H9 (cell line): ENCODE measurements at regions not wholly inside any gene's neighbourhood (a gene's known extent, or its start where the extent isn't known, plus 50 kb on each side); places are given as distances from the start of the nearest gene placed in this dataset.

Source experiments
- DNase-seq: peaks from one replicate; pipeline ENCODE4 v3.0.0-alpha.2; 2017
- H2AFZ ChIP-seq: one replicate; pipeline ENCODE4 v1.6.1; 2013; ENCODE audit warnings: mild to moderate bottlenecking, low read length, control low read depth, moderate library complexity
- H2AK5ac ChIP-seq: 2 replicates; pipeline ENCODE4 v1.6.1; 2013; ENCODE audit warnings: low read length, control low read depth, mixed read lengths; ENCODE audit not compliant: insufficient read length
- H2BK120ac ChIP-seq: one replicate; pipeline ENCODE4 v1.6.1; 2013; ENCODE audit warnings: low read depth, mild to moderate bottlenecking, low read length, control low read depth, inconsistent platforms; ENCODE audit not compliant: poor library complexity, severe bottlenecking
- H2BK12ac ChIP-seq: 2 replicates; pipeline ENCODE4 v1.6.1; 2013; ENCODE audit warnings: low read length, control low read depth, mixed read lengths, low read depth; ENCODE audit not compliant: insufficient read length
- H2BK15ac ChIP-seq: 2 replicates; pipeline ENCODE4 v1.6.1; 2013; ENCODE audit warnings: low read depth, low read length, control low read depth
- H2BK20ac ChIP-seq: one replicate; pipeline ENCODE4 v1.6.1; 2013; ENCODE audit warnings: low read depth, mild to moderate bottlenecking, low read length, control low read depth, inconsistent platforms; ENCODE audit not compliant: poor library complexity, severe bottlenecking
- H2BK5ac ChIP-seq: 2 replicates; pipeline ENCODE4 v1.6.1; 2013; ENCODE audit warnings: low read length, control low read depth, mixed read lengths; ENCODE audit not compliant: insufficient read length
- H3K14ac ChIP-seq: 2 replicates; pipeline ENCODE4 v1.6.1; 2013; ENCODE audit warnings: low read length, control low read depth; ENCODE audit not compliant: insufficient read depth
- H3K18ac ChIP-seq: 2 replicates; pipeline ENCODE4 v1.6.1; 2013; ENCODE audit warnings: low read depth, mild to moderate bottlenecking, mixed read lengths, low read length, control low read depth; ENCODE audit not compliant: insufficient read length
- H3K23ac ChIP-seq: 2 replicates; pipeline ENCODE4 v1.6.1; 2013; ENCODE audit warnings: low read length, control low read depth, mixed read lengths, low read depth; ENCODE audit not compliant: insufficient read length
- H3K23me2 ChIP-seq: 2 replicates; pipeline ENCODE4 v1.6.1; 2013; ENCODE audit warnings: low read depth, mild to moderate bottlenecking, mixed read lengths, low read length, control low read depth; ENCODE audit not compliant: insufficient read length, poor library complexity, severe bottlenecking
- H3K27ac ChIP-seq: 2 replicates; pipeline ENCODE4 v1.5.1; 2013; ENCODE audit warnings: low read length, control low read depth, mixed read lengths, low read depth; ENCODE audit not compliant: insufficient read length
- H3K27me3 ChIP-seq: 2 replicates; pipeline ENCODE4 v1.6.1; 2013; ENCODE audit warnings: low read length, control low read depth, inconsistent platforms; ENCODE audit not compliant: insufficient read depth
- H3K4ac ChIP-seq: 2 replicates; pipeline ENCODE4 v1.6.1; 2013; ENCODE audit warnings: low read depth, mild to moderate bottlenecking, control low read depth, inconsistent platforms, low read length, moderate library complexity
- H3K4me1 ChIP-seq: 2 replicates; pipeline ENCODE4 v1.6.1; 2013; ENCODE audit warnings: low read length, control low read depth, inconsistent platforms; ENCODE audit not compliant: insufficient read depth
- H3K4me2 ChIP-seq: 2 replicates; pipeline ENCODE4 v1.6.1; 2013; ENCODE audit warnings: low read length, control low read depth, mixed read lengths; ENCODE audit not compliant: insufficient read length, insufficient read depth
- H3K56ac ChIP-seq: 2 replicates; pipeline ENCODE4 v1.6.1; 2013; ENCODE audit warnings: low read depth, mild to moderate bottlenecking, mixed read lengths, low read length, control low read depth; ENCODE audit not compliant: insufficient read length
- H3K79me1 ChIP-seq: 2 replicates; pipeline ENCODE4 v1.6.1; 2013; ENCODE audit warnings: low read depth, mild to moderate bottlenecking, moderate library complexity, low read length, control low read depth, inconsistent platforms; ENCODE audit not compliant: insufficient read depth, poor library complexity, severe bottlenecking
- H3K79me2 ChIP-seq: 2 replicates; pipeline ENCODE4 v1.6.1; 2013; ENCODE audit warnings: low read length, control low read depth, inconsistent platforms; ENCODE audit not compliant: insufficient read depth
- H3K9ac ChIP-seq: 2 replicates; pipeline ENCODE4 v1.6.1; 2013; ENCODE audit warnings: low read length, control low read depth, mixed read lengths; ENCODE audit not compliant: insufficient read length; ENCODE audit errors: extremely low read depth
- H3K9me3 ChIP-seq: one replicate; pipeline ENCODE4 v1.6.1; 2013; ENCODE audit warnings: low read depth, low read length, inconsistent platforms; ENCODE audit not compliant: control insufficient read depth
- H3T11ph ChIP-seq: one replicate; pipeline ENCODE4 v1.6.1; 2013; ENCODE audit warnings: mild to moderate bottlenecking, low read length, control low read depth, inconsistent platforms
- H4K20me1 ChIP-seq: one replicate; pipeline ENCODE4 v1.6.1; 2013; ENCODE audit not compliant: control insufficient read depth, insufficient read length, insufficient read depth
- H4K5ac ChIP-seq: 2 replicates; pipeline ENCODE4 v1.6.1; 2013; ENCODE audit warnings: low read depth, mild to moderate bottlenecking, mixed read lengths, low read length, control low read depth; ENCODE audit not compliant: insufficient read length
- H4K8ac ChIP-seq: replicated peaks from 2 replicates; pipeline ENCODE4 v1.6.1; 2013; ENCODE audit warnings: low read length, control low read depth, mixed read lengths, low read depth; ENCODE audit not compliant: insufficient read length
- H4K91ac ChIP-seq: 2 replicates; pipeline ENCODE4 v1.6.1; 2013; ENCODE audit warnings: low read depth, mild to moderate bottlenecking, moderate library complexity, mixed read lengths, low read length, control low read depth; ENCODE audit not compliant: insufficient read length
- H3K27ac Mint-ChIP-seq, 3 experiments: 2 replicates in 2 of 3; 3 replicates in 1 of 3; pipeline ENCODE4 v1.8.0; 2020 to 2021; ENCODE audit warnings: mixed read lengths in 3 of 3, mild to moderate bottlenecking in 1 of 3, moderate library complexity in 1 of 3
- H3K27me3 Mint-ChIP-seq: 2 replicates; pipeline ENCODE4 v1.8.0; 2021; ENCODE audit warnings: low read depth, mild to moderate bottlenecking, moderate library complexity, mixed read lengths
- H3K36me3 Mint-ChIP-seq, 3 experiments: 2 replicates in 2 of 3; 3 replicates in 1 of 3; pipeline ENCODE4 v1.8.0; 2020 to 2021; ENCODE audit warnings: low read depth in 3 of 3, mixed read lengths in 3 of 3; ENCODE audit not compliant: insufficient read depth in 1 of 3
- H3K4me1 Mint-ChIP-seq, 2 experiments: 2 replicates each; pipeline ENCODE4 v1.8.0; 2020; ENCODE audit warnings: mixed read lengths in 2 of 2
- H3K4me3 Mint-ChIP-seq, 2 experiments: 2 replicates in 1 of 2; 3 replicates in 1 of 2; pipeline ENCODE4 v1.8.0; 2020 to 2021; ENCODE audit warnings: mild to moderate bottlenecking in 2 of 2, mixed read lengths in 2 of 2, moderate library complexity in 1 of 2
- H3K9me3 Mint-ChIP-seq, 2 experiments: 2 replicates in 1 of 2; 3 replicates in 1 of 2; pipeline ENCODE4 v1.8.0; 2020; ENCODE audit warnings: mild to moderate bottlenecking in 2 of 2, mixed read lengths in 2 of 2, moderate library complexity in 1 of 2
- CTCF ChIP-seq: fragments of 200-600 bp; sonication (generic); conservative IDR thresholded peaks from 3 replicates; pipeline ENCODE4 v1.8.0; 2021; ENCODE audit warnings: antibody characterized with exemption, mild to moderate bottlenecking

GRCh38 chr13:91247768-91248167 is 99.7 kb upstream of the MIR17HG start:
- H3K27ac Mint-ChIP-seq = no peak overlapping the region
- Histone ChIP-seq H2BK5ac (no peak overlapping the region), H2BK15ac (no peak overlapping the region)

More at GRCh38 chr13:91247768-91248167, 99.7 kb upstream of the MIR17HG start:
- no peak overlapping the region for H2BK12ac ChIP-seq
- H3K14ac ChIP-seq = no peak overlapping the region
- no peaks in the 10 kb centered on the region for H3K79me1 ChIP-seq
- no peak overlapping the region for H2BK120ac ChIP-seq
- no peak overlapping the region for H2AFZ ChIP-seq
- TF ChIP-seq CTCF = peak; percentile 68
- no peak for DNase-seq
- H3K27ac ChIP-seq = no peak overlapping the region
- H2AK5ac ChIP-seq = no peak overlapping the region
- H3T11ph ChIP-seq = no peak overlapping the region
- H3K9me3 Mint-ChIP-seq = peaks cover under 1 to 3% of the 10 kb centered on the region in 2 experiments; a peak in 3 of 5 replicates
- H3K4me2 ChIP-seq = no peak overlapping the region
- H3K4me1 Mint-ChIP-seq = peaks cover 3 to 4% of the 10 kb centered on the region in 2 experiments; a peak in 3 of 4 replicates
- H3K4ac ChIP-seq = no peak overlapping the region
- no peaks in the 10 kb centered on the region for H3K27me3 Mint-ChIP-seq
- no peak overlapping the region for H4K91ac ChIP-seq
- H3K9me3 ChIP-seq = no peaks in the 10 kb centered on the region
- no peak overlapping the region for H3K56ac ChIP-seq
- no peak overlapping the region for H3K23ac ChIP-seq
- no peaks in the 10 kb centered on the region for H3K79me2 ChIP-seq
- peaks cover 0 to 7% (median 0%) of the 10 kb centered on the region in 3 experiments; a peak in 3 of 7 replicates for H3K36me3 Mint-ChIP-seq
- H3K23me2 ChIP-seq = no peaks in the 10 kb centered on the region
- no peak overlapping the region for H3K4me3 Mint-ChIP-seq
- no peak overlapping the region for H4K5ac ChIP-seq
- H4K8ac ChIP-seq = no peak overlapping the region
- H3K9ac ChIP-seq = no peak overlapping the region
- no peak overlapping the region for H2BK20ac ChIP-seq
- H3K4me1 ChIP-seq = no peaks in the 10 kb centered on the region
- H4K20me1 ChIP-seq = no peaks in the 10 kb centered on the region
- H3K27me3 ChIP-seq = no peaks in the 10 kb centered on the region
- H3K18ac ChIP-seq = no peak overlapping the region
